Activated naive CD8-positive, alpha-beta T cell treated with anti-CD3 and anti-CD28 coated beads, Interleukin-2, amount 50 U/mL, for 24 hours (primary cell): ENCODE measurements at regions not wholly inside any gene's neighbourhood (a gene's known extent, or its start where the extent isn't known, plus 50 kb on each side); places are given as distances from the start of the nearest gene placed in this dataset.

Experiments
- ATAC-seq: fragments of 150-1000 bp; cut with Tn5 transposase; one replicate; pipeline ENCODE4 v1.10.0; 2021
- DNase-seq: peaks from one replicate; pipeline ENCODE4 v3.0.0; 2021
- H3K27ac Mint-ChIP-seq: one replicate; pipeline ENCODE4 v1.8.0; 2021; ENCODE audit warnings: mild to moderate bottlenecking, mixed read lengths
- H3K27me3 Mint-ChIP-seq: one replicate; pipeline ENCODE4 v1.8.0; 2021; ENCODE audit warnings: mixed read lengths
- H3K36me3 Mint-ChIP-seq: one replicate; pipeline ENCODE4 v1.8.0; 2021; ENCODE audit warnings: low read depth, mixed read lengths
- H3K4me1 Mint-ChIP-seq: one replicate; pipeline ENCODE4 v1.8.0; 2021; ENCODE audit warnings: mixed read lengths
- H3K4me3 Mint-ChIP-seq: one replicate; pipeline ENCODE4 v1.8.0; 2021; ENCODE audit warnings: mild to moderate bottlenecking, moderate library complexity, mixed read lengths
- H3K9me3 Mint-ChIP-seq: one replicate; pipeline ENCODE4 v1.8.0; 2021; ENCODE audit warnings: mixed read lengths

DNA sequence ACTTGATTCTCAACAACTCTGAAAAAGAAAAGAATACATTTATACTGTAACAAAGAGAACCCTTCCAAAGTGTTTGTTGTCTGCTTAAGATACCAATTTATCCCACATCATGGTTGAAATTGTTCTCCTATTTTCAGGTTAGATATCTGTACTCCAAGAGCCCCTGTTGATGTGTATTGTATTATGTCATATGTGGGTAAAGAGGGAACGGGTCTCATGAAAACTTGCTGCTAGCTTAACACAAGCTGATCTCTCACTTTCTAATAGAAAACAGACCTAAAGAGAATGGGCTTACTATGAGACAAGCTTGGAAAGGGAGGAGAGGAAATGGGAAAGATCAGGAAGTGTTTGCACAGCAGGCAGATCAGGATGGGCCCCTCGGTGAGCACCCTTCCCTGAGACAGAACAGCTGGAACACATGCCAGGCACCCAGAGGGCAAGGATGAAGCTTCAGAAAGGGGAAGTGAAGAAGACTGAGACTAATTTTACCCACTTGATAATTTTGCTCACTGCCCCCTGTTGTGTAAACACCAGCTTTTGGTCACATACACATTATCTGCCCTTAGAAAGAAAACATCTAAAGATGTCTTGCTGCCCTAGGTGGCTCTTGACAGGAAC lies 747.9 kb upstream of the CCDC54 start:
- DNase-seq (no peak), ATAC-seq (no peak)
- Mint-ChIP-seq H3K4me1 (no peaks in the 10 kb centered on the region), H3K9me3 (no peaks in the 10 kb centered on the region), H3K36me3 (no peaks in the 10 kb centered on the region), H3K27ac (no peak overlapping the region), H3K27me3 (peaks cover 2% of the 10 kb centered on the region), H3K4me3 (no peak overlapping the region)

DNA sequence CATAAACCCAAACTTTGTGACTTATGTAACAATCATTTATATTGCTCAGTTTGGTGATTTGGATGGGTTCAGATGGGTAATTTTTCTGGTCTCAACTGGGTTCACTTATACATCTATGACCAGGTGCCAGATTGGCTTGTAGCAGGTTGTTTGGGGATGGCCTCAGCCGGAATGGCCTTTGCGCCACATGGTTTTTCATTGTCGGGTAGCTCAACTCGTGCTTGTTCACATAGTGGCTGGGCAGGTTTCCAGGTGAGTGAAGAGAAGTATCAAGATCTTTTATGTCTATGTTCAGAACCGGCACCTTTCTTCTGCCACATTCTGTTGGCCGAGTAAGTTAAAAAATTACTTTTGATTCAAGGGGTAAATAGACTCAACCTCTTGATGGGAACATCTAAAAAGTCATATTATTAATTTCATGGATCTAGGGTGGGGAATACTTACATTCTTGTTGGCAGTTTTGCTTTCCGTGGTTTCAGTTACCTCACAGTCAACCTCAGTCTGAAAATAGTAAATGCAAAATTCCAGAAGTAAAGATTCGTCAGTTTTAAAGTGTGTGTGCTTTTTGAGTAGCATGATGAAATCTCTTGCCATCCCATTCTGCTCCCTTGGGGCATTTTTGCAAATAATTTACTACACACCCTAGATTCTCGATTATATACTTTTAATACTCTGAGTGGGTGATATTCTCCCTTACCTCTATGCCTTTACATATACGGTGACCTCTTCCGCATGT lies 745.7 kb upstream of the CCDC54 start:
- Mint-ChIP-seq H3K36me3 (no peaks in the 10 kb centered on the region), H3K9me3 (no peaks in the 10 kb centered on the region), H3K27me3 (peaks cover 7% of the 10 kb centered on the region), H3K27ac (no peak overlapping the region), H3K4me3 (no peak overlapping the region), H3K4me1 (no peaks in the 10 kb centered on the region)
- no peak for ATAC-seq
- DNase-seq, result no peak

DNA sequence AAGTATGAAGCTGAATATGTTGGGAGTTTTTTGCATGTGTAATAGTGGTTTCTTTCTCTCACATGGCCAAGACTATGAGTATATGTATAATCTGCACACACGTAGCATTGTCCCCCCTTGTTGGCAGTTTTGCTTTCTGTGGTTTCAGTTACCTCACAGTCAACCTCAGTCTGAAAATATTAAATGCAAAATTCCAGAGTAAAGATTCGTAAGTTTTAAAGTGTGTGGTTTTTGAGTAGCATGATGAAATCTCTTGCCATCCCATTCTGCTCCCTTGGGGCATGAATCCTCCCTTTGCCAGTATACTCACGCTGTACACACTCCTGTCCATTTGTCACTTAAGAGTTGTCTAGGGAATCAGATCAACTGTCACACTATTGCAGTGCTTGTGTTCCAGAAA lies 742.0 kb upstream of the CCDC54 start:
- H3K9me3 Mint-ChIP-seq, result no peaks in the 10 kb centered on the region
- no peak for DNase-seq

DNA sequence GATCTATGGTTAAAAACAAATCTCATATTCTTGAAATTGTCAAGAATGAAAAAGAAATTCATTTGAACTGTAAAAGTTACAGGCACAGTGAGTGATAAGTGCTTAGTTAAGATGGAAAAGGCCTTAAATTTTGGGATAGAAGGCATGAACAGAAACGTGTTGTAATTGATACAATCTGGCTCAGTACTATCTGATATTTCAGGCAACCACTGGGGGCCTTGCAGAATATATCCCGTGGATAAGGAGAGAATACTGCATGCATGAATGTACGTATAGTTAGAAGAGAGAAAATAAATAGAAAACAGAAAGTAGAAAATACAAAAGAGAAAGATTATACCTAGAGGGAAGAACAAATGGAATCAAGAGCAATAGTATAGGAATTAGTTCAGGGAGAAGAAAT lies 741.4 kb upstream of the CCDC54 start:
- Mint-ChIP-seq H3K27ac (no peak overlapping the region), H3K27me3 (peaks cover 11% of the 10 kb centered on the region), H3K36me3 (no peaks in the 10 kb centered on the region), H3K4me3 (no peak overlapping the region), H3K9me3 (no peaks in the 10 kb centered on the region), H3K4me1 (no peaks in the 10 kb centered on the region)
- DNase-seq, result no peak
- ATAC-seq, result no peak

More for the DNA sequence above, 742.0 kb upstream of the CCDC54 start:
- no peaks in the 10 kb centered on the region for H3K4me1 Mint-ChIP-seq
- no peak overlapping the region for H3K4me3 Mint-ChIP-seq
- H3K27ac Mint-ChIP-seq, result no peak overlapping the region
- peaks cover 11% of the 10 kb centered on the region for H3K27me3 Mint-ChIP-seq
- no peak for ATAC-seq
- H3K36me3 Mint-ChIP-seq, result no peaks in the 10 kb centered on the region

DNA sequence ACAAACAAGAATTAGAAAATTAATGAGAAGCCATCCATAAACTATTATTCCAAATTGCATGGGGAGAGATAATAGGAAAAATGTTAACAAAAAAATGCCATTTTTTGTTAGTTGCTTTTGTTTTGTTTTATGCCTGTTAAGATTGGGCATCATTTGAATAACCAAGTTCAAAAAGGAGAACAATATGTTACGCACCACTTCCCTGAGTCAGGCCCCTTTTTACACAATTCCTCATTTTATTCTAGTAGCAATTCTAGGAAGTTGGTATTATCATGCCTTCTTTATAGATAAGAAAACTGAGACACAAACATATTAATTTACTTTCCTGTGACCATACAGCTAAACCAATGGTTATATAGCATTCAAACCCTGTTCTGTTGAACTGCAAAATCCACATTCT lies 736.9 kb upstream of the CCDC54 start:
- Mint-ChIP-seq H3K4me3 (no peak overlapping the region), H3K36me3 (no peaks in the 10 kb centered on the region), H3K9me3 (no peaks in the 10 kb centered on the region), H3K27ac (no peak overlapping the region), H3K4me1 (no peaks in the 10 kb centered on the region), H3K27me3 (peaks cover 9% of the 10 kb centered on the region)
- DNase-seq (no peak), ATAC-seq (no peak)

DNA sequence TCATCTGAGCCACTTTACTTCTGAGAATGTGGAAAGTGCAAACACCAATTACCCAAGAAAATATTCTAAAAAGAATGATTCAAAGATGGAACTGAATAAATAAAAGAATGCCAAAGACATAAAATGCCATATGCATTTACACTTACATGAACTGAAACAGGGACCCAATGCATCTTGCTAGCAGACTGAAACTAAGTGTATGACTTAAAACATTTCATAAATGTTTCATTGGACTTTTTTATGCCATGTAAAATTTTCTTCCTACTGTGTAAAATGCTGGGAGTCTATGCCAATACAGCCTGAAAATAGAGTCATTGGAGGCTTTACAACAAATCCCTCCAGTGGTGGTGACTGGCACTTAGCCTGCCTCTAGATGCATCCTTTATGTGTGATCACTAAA lies 735.1 kb upstream of the CCDC54 start:
- no peak overlapping the region for H3K27ac Mint-ChIP-seq
- no peak overlapping the region for H3K4me3 Mint-ChIP-seq
- no peaks in the 10 kb centered on the region for H3K9me3 Mint-ChIP-seq
- ATAC-seq, result no peak
- no peak for DNase-seq
- peaks cover 3% of the 10 kb centered on the region for H3K27me3 Mint-ChIP-seq
- H3K36me3 Mint-ChIP-seq, result no peaks in the 10 kb centered on the region
- H3K4me1 Mint-ChIP-seq, result no peaks in the 10 kb centered on the region

DNA sequence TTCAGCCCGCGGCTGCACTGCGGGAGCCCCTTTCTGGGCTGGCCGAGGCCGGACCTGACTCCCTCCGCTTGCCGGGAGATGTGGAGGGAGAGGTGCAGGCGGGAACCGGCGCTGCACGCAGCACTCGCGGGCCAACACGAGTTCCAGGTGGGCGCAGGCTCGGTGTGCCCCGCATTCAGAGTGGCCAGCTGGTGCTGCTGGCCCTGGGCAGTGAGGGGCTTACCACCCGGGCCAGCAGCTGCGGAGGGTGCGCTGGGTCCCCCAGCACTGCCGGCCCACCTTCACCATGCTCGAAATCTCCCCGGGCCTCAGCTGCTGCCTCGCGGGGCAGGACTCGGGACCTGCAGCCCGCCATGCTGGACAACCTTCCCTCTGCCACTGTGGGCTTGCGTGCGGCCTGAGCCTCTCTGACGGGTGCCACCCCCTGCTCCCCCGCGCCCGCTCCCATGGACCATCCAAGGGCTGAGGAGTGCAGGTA lies 733.5 kb upstream of the CCDC54 start:
- no peak overlapping the region for H3K27ac Mint-ChIP-seq
- H3K36me3 Mint-ChIP-seq, result no peaks in the 10 kb centered on the region
- ATAC-seq, result no peak
- H3K9me3 Mint-ChIP-seq, result no peaks in the 10 kb centered on the region
- DNase-seq, result no peak
- no peak overlapping the region for H3K4me3 Mint-ChIP-seq
- H3K4me1 Mint-ChIP-seq, result no peaks in the 10 kb centered on the region
- H3K27me3 Mint-ChIP-seq, result peaks cover 8% of the 10 kb centered on the region

DNA sequence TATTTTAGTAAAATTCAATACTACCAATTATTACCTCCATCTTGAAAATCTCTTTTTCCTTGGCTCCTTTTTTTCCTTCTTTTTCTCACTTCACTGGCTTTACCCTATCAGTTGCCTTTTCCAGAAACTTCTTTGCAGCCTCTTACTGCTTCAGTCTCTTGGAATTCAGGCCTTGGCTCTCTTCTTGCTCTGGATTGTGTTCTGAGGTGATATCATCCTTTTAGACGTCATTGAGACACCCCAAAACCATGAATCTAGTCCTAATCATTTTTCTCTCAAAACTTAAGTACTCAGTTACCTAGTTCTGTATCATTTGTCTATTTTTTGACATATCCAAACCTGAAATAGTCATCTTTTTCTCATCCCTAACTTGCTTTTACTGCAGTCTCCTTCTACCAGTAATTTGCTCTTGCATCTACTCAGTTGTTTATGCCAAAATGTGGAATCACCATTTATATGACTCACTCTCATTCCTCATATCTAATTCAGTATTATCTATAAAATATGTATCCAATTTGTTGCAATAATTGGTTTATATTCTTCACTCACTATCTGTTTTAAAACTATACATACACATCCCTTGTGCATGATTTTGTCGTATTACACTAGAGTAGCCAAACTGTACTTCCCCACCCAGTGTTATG lies 703.2 kb upstream of the CCDC54 start:
- ATAC-seq (no peak), DNase-seq (no peak)
- H3K27me3 Mint-ChIP-seq, result peaks cover 3% of the 10 kb centered on the region
- no peak overlapping the region for H3K27ac Mint-ChIP-seq
- H3K4me1 Mint-ChIP-seq, result no peaks in the 10 kb centered on the region
- H3K36me3 Mint-ChIP-seq, result no peaks in the 10 kb centered on the region
- no peaks in the 10 kb centered on the region for H3K9me3 Mint-ChIP-seq
- no peak overlapping the region for H3K4me3 Mint-ChIP-seq

DNA sequence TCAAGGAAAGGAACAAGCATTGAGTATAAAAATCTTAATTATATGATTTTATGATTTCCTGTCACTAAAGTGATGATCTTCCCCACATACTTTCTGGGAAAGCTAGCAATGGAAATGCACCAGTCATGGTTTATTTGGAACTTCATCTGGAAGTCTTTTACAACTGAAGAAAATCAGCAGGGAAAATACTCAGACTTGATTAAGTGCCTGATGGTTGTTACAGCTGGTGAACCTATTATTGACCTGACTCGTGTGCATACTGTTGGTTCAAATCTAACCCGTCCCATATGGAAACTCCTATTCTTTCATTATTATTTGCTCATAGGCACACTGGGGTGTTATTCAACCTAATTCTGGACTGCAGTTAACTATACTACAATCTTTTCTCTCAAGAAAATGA lies 701.8 kb upstream of the CCDC54 start:
- no peak overlapping the region for H3K27ac Mint-ChIP-seq
- no peaks in the 10 kb centered on the region for H3K36me3 Mint-ChIP-seq
- no peaks in the 10 kb centered on the region for H3K9me3 Mint-ChIP-seq
- no peak overlapping the region for H3K4me3 Mint-ChIP-seq
- peaks cover 4% of the 10 kb centered on the region for H3K27me3 Mint-ChIP-seq
- no peaks in the 10 kb centered on the region for H3K4me1 Mint-ChIP-seq
- no peak for ATAC-seq
- no peak for DNase-seq

DNA sequence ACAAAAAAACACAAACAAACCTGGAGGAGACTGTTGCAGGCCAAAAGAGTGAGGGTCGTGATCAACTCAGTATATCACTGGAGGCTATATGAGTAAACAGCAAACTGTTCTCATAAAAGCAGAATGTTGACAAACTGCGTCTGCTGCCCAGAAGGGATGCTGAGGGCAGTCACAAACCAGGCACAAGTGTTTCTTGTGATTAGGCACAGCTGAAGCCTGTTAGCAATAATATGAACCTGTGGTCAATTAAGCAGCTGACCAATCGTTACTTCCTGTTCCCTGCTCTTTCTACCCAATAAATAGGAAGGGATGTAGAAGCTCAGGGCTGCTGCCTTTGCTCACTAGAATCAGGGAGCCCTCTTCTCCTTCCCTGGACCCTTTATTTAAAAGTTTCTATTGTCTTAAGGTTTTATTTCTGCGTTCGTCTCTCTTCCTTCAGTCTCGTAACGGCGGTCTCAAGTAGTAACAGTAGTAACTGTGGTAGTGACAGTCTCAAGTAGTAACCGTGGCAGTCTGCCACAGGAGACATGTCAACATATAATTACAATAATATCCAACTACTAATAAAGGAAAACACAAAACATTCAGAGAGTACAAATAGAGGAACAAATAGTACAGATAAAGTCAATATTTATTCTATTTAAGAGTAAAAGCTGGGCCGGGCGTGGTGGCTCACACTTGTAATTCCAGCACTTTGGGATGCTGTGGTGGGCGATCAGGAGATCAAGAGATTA lies 698.4 kb upstream of the CCDC54 start:
- Mint-ChIP-seq H3K4me1 (no peaks in the 10 kb centered on the region), H3K27ac (no peak overlapping the region), H3K36me3 (no peaks in the 10 kb centered on the region), H3K4me3 (no peak overlapping the region), H3K9me3 (no peaks in the 10 kb centered on the region), H3K27me3 (peaks cover 2% of the 10 kb centered on the region)
- ATAC-seq (no peak), DNase-seq (no peak)

DNA sequence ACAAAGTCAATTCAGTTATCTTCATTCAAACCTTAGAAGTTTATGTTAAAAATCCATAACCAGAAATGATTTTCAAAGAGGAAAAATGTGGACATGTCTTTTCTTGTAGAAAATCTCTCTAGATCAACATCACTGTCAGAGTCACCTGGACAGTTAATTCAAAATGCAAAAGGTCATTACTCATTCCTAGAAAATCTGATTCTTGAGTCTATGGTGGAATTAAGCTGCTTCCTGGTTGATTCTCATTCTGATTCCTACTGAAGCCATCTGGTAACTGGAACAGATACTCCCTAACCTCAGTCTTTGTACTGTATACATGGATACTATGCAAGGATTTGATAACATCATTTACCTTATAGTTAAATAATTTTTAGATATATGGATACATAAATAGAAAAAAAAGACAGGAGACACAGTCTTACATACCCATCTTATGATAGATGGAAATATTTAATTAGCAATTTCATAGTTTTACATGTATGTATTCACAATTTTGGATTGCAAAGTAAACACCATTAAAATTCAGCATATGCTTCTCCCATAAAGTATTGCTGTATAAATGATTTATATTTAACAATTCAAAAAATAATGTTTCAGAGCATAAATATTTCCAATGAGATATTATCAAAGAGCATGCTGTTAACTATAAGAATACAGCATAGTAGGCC lies 693.2 kb upstream of the CCDC54 start:
- ATAC-seq (no peak), DNase-seq (no peak)
- H3K27me3 Mint-ChIP-seq, result peaks cover 4% of the 10 kb centered on the region
- no peaks in the 10 kb centered on the region for H3K9me3 Mint-ChIP-seq
- no peaks in the 10 kb centered on the region for H3K4me1 Mint-ChIP-seq
- H3K4me3 Mint-ChIP-seq, result no peak overlapping the region
- H3K36me3 Mint-ChIP-seq, result no peaks in the 10 kb centered on the region
- H3K27ac Mint-ChIP-seq, result no peak overlapping the region

DNA sequence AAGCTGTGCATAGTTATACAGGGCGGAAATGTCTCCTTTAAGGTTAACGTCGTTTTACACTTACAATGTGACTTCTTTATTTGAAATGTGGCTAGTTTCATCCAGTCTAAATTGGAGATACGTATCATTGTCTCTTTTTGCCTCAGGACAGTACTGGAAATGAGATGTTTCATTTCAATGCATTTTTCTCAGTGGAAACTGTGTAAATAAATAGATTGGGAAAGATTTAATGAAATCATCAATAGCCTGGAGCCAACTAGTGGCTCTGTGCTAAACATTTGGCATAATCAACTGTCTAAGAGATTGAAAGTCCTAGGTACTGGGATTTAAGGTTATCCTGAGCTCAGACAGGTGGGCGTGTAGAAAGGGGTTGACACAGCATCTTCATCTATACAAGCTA lies 691.5 kb upstream of the CCDC54 start:
- no peak for ATAC-seq
- no peak overlapping the region for H3K27ac Mint-ChIP-seq
- H3K4me1 Mint-ChIP-seq, result no peaks in the 10 kb centered on the region
- no peak for DNase-seq
- no peak overlapping the region for H3K4me3 Mint-ChIP-seq
- H3K36me3 Mint-ChIP-seq, result no peaks in the 10 kb centered on the region
- H3K9me3 Mint-ChIP-seq, result no peaks in the 10 kb centered on the region
- peaks cover 2% of the 10 kb centered on the region for H3K27me3 Mint-ChIP-seq

DNA sequence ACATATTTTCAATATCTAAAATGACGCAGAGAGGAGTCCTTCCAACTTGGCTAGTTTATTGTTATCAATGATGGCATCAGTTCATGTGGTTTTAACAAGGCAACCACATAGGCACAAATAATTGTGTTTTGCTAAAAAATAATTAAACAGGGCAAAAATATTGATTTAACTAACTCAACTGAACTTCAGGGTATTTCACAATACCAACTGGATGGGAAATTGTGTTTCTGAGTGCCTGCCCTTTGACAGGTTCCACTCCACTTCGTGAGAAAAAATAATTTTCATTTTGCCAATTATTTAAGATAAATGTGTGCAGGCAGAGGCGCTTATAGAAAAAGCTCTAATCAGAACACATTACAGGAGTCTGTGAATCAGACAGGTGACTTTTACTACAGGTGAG lies 689.3 kb upstream of the CCDC54 start:
- Mint-ChIP-seq H3K4me3 (no peak overlapping the region), H3K36me3 (no peaks in the 10 kb centered on the region), H3K27me3 (peaks cover 4% of the 10 kb centered on the region), H3K9me3 (no peaks in the 10 kb centered on the region), H3K4me1 (no peaks in the 10 kb centered on the region), H3K27ac (no peak overlapping the region)
- ATAC-seq (no peak), DNase-seq (no peak)

DNA sequence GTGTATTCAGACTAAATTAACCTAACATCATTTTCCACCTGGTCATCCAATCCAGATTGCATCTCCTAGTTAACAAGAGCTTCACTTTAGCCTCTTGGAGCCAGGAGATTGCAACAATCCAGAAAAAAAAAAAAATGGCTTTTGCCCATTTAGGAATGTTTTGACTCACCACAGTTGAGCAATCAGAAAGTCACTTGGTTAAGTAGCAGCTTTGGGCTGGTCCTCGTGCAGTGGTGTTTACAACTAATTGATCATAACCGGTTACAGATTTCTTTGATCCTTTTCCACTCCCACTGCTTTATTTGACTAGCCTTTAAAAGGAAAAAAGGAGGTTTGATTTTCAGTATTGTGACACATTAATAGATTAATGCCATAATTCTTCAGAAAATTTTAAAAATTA lies 688.8 kb upstream of the CCDC54 start:
- Mint-ChIP-seq H3K9me3 (no peaks in the 10 kb centered on the region), H3K27ac (no peak overlapping the region), H3K4me1 (no peaks in the 10 kb centered on the region), H3K4me3 (no peak overlapping the region), H3K27me3 (peaks cover 5% of the 10 kb centered on the region), H3K36me3 (no peaks in the 10 kb centered on the region)
- DNase-seq (no peak), ATAC-seq (no peak)
